K562 (cell line): ENCODE measurements at regions not wholly inside any gene's neighbourhood (a gene's known extent, or its start where the extent isn't known, plus 50 kb on each side); places are given as distances from the start of the nearest gene placed in this dataset.

Source experiments
- ATAC-seq: fragments of 200-7000 bp; cut with Tn5 transposase; 3 replicates; pipeline ENCODE4 v1.9.1; 2020; ENCODE audit warnings: moderate library complexity
- BruUV-seq: library from RNA; stranded (reverse); fragments of 400-500 nt; replicated peaks from 2 replicates; lab custom pipeline; 2021; lab: Mats Ljungman, UMichigan
- CTCF ChIA-PET: fragments of 300-600 bp; formaldehyde crosslinking; extraction: SDS; loops from one replicate; lab custom pipeline; 2021; ENCODE audit warnings: low intra/inter-chr PET ratio; lab: Yijun Ruan, JAX
- POLR2A ChIA-PET: fragments of 300-600, 350-650 bp; sonication (Branson Sonifier 250); formaldehyde crosslinking; extraction: SDS; loops from one replicate; lab custom pipeline; 2021; ENCODE audit warnings: antibody characterized with exemption, inconsistent platforms; lab: Yijun Ruan, JAX
- DNase-seq, 4 experiments: peaks; one replicate each; pipeline versions ENCODE4 v3.0.0 to v3.0.0-alpha.2; 2011 to 2018; ENCODE audit warnings: low spot score in 3 of 4, mixed read lengths in 3 of 4; ENCODE audit errors: extremely low read depth in 1 of 4
- FAIRE-seq: peaks from 2 replicates; lab custom pipeline; 2011; peaks lifted over from hg19 to GRCh38; lab: Jason Lieb, UNC
- H2AFZ ChIP-seq: 2 replicates; pipeline ENCODE4 v1.6.0; 2011; ENCODE audit warnings: low read depth, low read length, control low read depth, inconsistent platforms
- H3K27ac ChIP-seq: fragments of 200-600 bp; 3 replicates; pipeline ENCODE4 v1.8.0; 2011; ENCODE audit warnings: low read depth, mild to moderate bottlenecking, control low read depth, inconsistent platforms, low read length, moderate library complexity, mixed read lengths; ENCODE audit errors: extremely low read depth
- H3K27me3 ChIP-seq, 2 experiments: fragments of 300-600 bp in 1 of 2; 2 replicates in 1 of 2; 3 replicates in 1 of 2; pipeline versions ENCODE4 v1.6.0 to v1.8.0; 2011; ENCODE audit warnings: inconsistent platforms in 2 of 2, low read length in 2 of 2, mild to moderate bottlenecking in 1 of 2, mixed read lengths in 1 of 2, moderate library complexity in 1 of 2; ENCODE audit not compliant: control insufficient read depth in 2 of 2, insufficient read depth in 2 of 2
- H3K36me3 ChIP-seq: fragments of 300-600 bp; 3 replicates; pipeline ENCODE4 v1.8.0; 2011; ENCODE audit warnings: mild to moderate bottlenecking, low read length, inconsistent platforms; ENCODE audit not compliant: control insufficient read depth, insufficient read depth
- H3K4me1 ChIP-seq, 2 experiments: fragments of 200-600 bp in 1 of 2; replicated peaks in 1 of 2; 2 replicates in 1 of 2; 3 replicates in 1 of 2; pipeline versions ENCODE4 v1.5.1 to v1.8.0; 2011; ENCODE audit warnings: inconsistent platforms in 2 of 2, low read length in 2 of 2, mild to moderate bottlenecking in 1 of 2, mixed read lengths in 1 of 2, moderate library complexity in 1 of 2; ENCODE audit not compliant: control insufficient read depth in 2 of 2, insufficient read depth in 2 of 2
- H3K4me2 ChIP-seq: 2 replicates; pipeline ENCODE4 v1.6.1; 2011; ENCODE audit warnings: low read length, control low read depth, inconsistent platforms, mixed read lengths; ENCODE audit not compliant: insufficient read depth
- H3K4me3 ChIP-seq: fragments of 200-600 bp; sonication (generic), shearing (Covaris generic); 2 replicates; pipeline ENCODE4 v1.5.1; 2016; ENCODE audit warnings: control low read depth, inconsistent platforms
- H3K79me2 ChIP-seq: fragments of 200-600 bp; 3 replicates; pipeline ENCODE4 v1.8.0; 2011; ENCODE audit warnings: low read length, inconsistent platforms; ENCODE audit not compliant: control insufficient read depth, insufficient read depth
- H3K9ac ChIP-seq, 2 experiments: 2 replicates each; pipeline versions ENCODE4 v1.6.0 to v1.6.1; 2011; ENCODE audit warnings: low read depth in 2 of 2, low read length in 2 of 2, control low read depth in 1 of 2, inconsistent platforms in 1 of 2, mild to moderate bottlenecking in 1 of 2, mixed read lengths in 1 of 2; ENCODE audit not compliant: insufficient read depth in 1 of 2
- H3K9me1 ChIP-seq: one replicate; pipeline ENCODE4 v1.6.0; 2011; ENCODE audit warnings: inconsistent platforms, mild to moderate bottlenecking, low read length, moderate library complexity; ENCODE audit not compliant: control insufficient read depth, insufficient read depth
- H3K9me3 ChIP-seq: replicated peaks from 2 replicates; pipeline ENCODE4 v1.5.1; 2011; ENCODE audit warnings: low read depth, low read length, inconsistent platforms; ENCODE audit not compliant: control insufficient read depth, insufficient read depth
- H4K20me1 ChIP-seq: replicated peaks from 2 replicates; pipeline ENCODE4 v1.6.1; 2011; ENCODE audit warnings: low read length, inconsistent platforms, mixed read lengths; ENCODE audit not compliant: control insufficient read depth, insufficient read depth
- HLTF ChIP-seq: fragments of 450-650 bp; IDR thresholded peaks from 2 replicates; pipeline ENCODE4 v1.6.1; 2016
- PHF21A ChIP-seq: fragments of 450-650 bp; IDR thresholded peaks from 2 replicates; pipeline ENCODE4 v1.6.1; 2017; ENCODE audit warnings: low read depth, borderline replicate concordance
- THRAP3 ChIP-seq: fragments of 450-650 bp; IDR thresholded peaks from 2 replicates; pipeline ENCODE4 v1.6.1; 2016; ENCODE audit warnings: mild to moderate bottlenecking, inconsistent platforms, borderline replicate concordance
- ZFX ChIP-seq: sonication (generic); formaldehyde crosslinking; IDR thresholded peaks from 2 replicates; pipeline ENCODE4 v1.8.0; 2022; ENCODE audit warnings: mild to moderate bottlenecking, missing genetic modification reagents, moderate library complexity
- WGBS: fragments of 100-300 bp; shearing (Covaris generic); methylation state at CpG from one replicate; pipeline ENCODE4 v1.1.6; 2016; ENCODE audit warnings: low coverage, mixed read lengths; ENCODE audit not compliant: insufficient coverage; ENCODE audit errors: missing lambda C conversion rate; 5-methylcytosine and 5-hydroxymethylcytosine counted together
- in situ Hi-C: fragments of 300-500 bp; cut with MboI; formaldehyde crosslinking; loops from 4 replicates; pipeline ENCODE4 v1.15.0; 2018; ENCODE audit warnings: inconsistent platforms, mixed read lengths
- intact Hi-C: fragments of 100-400 bp; cut with micrococcal nuclease; formaldehyde crosslinking; loops from 2 replicates; pipeline ENCODE4 v1.14.2; 2022
- TF ChIP-seq, protein P1 (sequence below), 2 experiments: fragments of 450-650 bp; conservative IDR thresholded peaks; 2 replicates each; pipeline ENCODE4 v1.6.1; 2017; ENCODE audit warnings: mild to moderate bottlenecking in 2 of 2, moderate library complexity in 2 of 2
- TF ChIP-seq, protein P2 (sequence below), 2 experiments: fragments of 450-650 bp; formaldehyde crosslinking in 1 of 2; IDR thresholded peaks; 2 replicates each; pipeline versions ENCODE4 v1.4.0 to v1.6.1; 2014 to 2020; ENCODE audit warnings: mild to moderate bottlenecking in 2 of 2, borderline replicate concordance in 1 of 2, low read depth in 1 of 2
- TF ChIP-seq, protein P3 (sequence below): sonication (generic); formaldehyde crosslinking; IDR thresholded peaks from 2 replicates; pipeline ENCODE4 v1.9.0; 2022; ENCODE audit warnings: mild to moderate bottlenecking, missing genetic modification reagents

DNA sequence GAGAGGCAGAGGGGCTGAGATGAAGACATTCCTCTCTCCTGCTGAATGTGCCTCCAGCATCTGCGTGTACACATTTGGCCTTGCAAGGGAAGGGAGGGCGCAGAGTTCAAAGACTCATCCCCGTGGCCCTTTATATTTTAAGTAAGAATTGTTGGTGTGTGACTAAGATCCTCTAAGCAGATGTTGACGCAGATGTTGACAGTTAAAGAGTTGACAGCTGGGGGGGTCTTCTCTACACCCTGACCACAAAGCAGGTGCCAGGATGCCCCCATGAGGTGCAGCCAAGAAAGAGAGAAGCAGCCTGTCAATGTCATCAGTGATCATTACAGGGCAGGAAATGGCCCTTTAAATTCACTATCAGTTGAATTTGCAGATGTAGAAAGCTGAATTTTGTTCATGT, 262.9 kb downstream of the IRX1 start:
- WGBS: 8% methylated on average over 4 of the region's 4 CpGs
- Histone ChIP-seq H3K4me2 (no peak overlapping the region), H3K27ac (no peak overlapping the region), H2AFZ (no peak overlapping the region), H3K79me2 (no peaks in the 10 kb centered on the region), H3K36me3 (no peaks in the 10 kb centered on the region), H4K20me1 (no peaks in the 10 kb centered on the region), H3K4me3 (no peak overlapping the region), H3K9ac (no peak overlapping the region), H3K9me3 (no peaks in the 10 kb centered on the region), H3K4me1 (peaks cover 0 to 5% of the 10 kb centered on the region in 2 experiments; a peak in 2 of 5 replicates), H3K27me3 (peaks cover 0 to 9% of the 10 kb centered on the region in 2 experiments; a peak in 1 of 5 replicates), H3K9me1 (no peaks in the 10 kb centered on the region)
- DNase-seq: no peak
- no TSS peak for BruUV-seq
- no peak for ATAC-seq
- in situ Hi-C loops: no loop called here
- ChIA-PET CTCF (no interaction called here), POLR2A (interaction anchor here (0.6 kb wide), 1 partner anchor 9 kb away, joined by 3 read pairs; no protein-coding TSS in a partner anchor)
- no peak for FAIRE-seq
- intact Hi-C loops: no loop called here
- TF ChIP-seq, protein P1, sequence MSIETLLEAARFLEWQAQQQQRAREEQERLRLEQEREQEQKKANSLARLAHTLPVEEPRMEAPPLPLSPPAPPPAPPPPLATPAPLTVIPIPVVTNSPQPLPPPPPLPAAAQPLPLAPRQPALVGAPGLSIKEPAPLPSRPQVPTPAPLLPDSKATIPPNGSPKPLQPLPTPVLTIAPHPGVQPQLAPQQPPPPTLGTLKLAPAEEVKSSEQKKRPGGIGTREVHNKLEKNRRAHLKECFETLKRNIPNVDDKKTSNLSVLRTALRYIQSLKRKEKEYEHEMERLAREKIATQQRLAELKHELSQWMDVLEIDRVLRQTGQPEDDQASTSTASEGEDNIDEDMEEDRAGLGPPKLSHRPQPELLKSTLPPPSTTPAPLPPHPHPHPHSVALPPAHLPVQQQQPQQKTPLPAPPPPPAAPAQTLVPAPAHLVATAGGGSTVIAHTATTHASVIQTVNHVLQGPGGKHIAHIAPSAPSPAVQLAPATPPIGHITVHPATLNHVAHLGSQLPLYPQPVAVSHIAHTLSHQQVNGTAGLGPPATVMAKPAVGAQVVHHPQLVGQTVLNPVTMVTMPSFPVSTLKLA (conservative IDR thresholded peaks at IDR 0.05): no peak
- TF ChIP-seq, protein P2, sequence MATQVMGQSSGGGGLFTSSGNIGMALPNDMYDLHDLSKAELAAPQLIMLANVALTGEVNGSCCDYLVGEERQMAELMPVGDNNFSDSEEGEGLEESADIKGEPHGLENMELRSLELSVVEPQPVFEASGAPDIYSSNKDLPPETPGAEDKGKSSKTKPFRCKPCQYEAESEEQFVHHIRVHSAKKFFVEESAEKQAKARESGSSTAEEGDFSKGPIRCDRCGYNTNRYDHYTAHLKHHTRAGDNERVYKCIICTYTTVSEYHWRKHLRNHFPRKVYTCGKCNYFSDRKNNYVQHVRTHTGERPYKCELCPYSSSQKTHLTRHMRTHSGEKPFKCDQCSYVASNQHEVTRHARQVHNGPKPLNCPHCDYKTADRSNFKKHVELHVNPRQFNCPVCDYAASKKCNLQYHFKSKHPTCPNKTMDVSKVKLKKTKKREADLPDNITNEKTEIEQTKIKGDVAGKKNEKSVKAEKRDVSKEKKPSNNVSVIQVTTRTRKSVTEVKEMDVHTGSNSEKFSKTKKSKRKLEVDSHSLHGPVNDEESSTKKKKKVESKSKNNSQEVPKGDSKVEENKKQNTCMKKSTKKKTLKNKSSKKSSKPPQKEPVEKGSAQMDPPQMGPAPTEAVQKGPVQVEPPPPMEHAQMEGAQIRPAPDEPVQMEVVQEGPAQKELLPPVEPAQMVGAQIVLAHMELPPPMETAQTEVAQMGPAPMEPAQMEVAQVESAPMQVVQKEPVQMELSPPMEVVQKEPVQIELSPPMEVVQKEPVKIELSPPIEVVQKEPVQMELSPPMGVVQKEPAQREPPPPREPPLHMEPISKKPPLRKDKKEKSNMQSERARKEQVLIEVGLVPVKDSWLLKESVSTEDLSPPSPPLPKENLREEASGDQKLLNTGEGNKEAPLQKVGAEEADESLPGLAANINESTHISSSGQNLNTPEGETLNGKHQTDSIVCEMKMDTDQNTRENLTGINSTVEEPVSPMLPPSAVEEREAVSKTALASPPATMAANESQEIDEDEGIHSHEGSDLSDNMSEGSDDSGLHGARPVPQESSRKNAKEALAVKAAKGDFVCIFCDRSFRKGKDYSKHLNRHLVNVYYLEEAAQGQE (IDR thresholded peaks at IDR 0.05; ENCODE audit: borderline replicate concordance): no peak
- TF ChIP-seq, protein P2 (CRISPR knock-in tag; IDR thresholded peaks at IDR 0.05; ENCODE audit: low read depth): no peak
- TF ChIP-seq THRAP3 (no peak), PHF21A (no peak), ZFX (CRISPR knock-in tag) (no peak), HLTF (no peak)
- TF ChIP-seq, protein P3, sequence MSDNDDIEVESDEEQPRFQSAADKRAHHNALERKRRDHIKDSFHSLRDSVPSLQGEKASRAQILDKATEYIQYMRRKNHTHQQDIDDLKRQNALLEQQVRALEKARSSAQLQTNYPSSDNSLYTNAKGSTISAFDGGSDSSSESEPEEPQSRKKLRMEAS (CRISPR knock-in tag): no peak
